Psoas muscle (tissue), 7 donors: ENCODE measurements at regions not wholly inside any gene's neighbourhood (a gene's known extent, or its start where the extent isn't known, plus 50 kb on each side); places are given as distances from the start of the nearest gene placed in this dataset.

Experiments
- ATAC-seq, 4 donors: fragments of 200-7000 bp; cut with Tn5 transposase; one replicate each; pipeline ENCODE4 v1.9.1; 2020; ENCODE audit warnings: moderate library complexity in 3 of 4, mild to moderate bottlenecking in 2 of 4
- DNase-seq, 2 donors: peaks; one replicate each; pipeline ENCODE4 v3.0.0-alpha.2; 2020
- H3K27ac ChIP-seq: fragments of 200-600 bp; one replicate; pipeline ENCODE4 v1.8.0; 2022
- H3K27me3 ChIP-seq, 3 donors: fragments of 200-600 bp in 1 of 3; one replicate each; pipeline versions ENCODE4 v1.6.1 to v1.8.0; 2013 to 2022; ENCODE audit warnings: low read length in 2 of 3, mild to moderate bottlenecking in 2 of 3, moderate library complexity in 1 of 3; ENCODE audit not compliant: insufficient read depth in 3 of 3
- H3K36me3 ChIP-seq, 2 donors: fragments of 200-600 bp in 1 of 2; one replicate each; pipeline versions ENCODE4 v1.6.1 to v1.8.0; 2013 to 2022; ENCODE audit warnings: low read depth in 1 of 2, mild to moderate bottlenecking in 1 of 2, moderate library complexity in 1 of 2; ENCODE audit not compliant: insufficient read depth in 1 of 2
- H3K4me1 ChIP-seq: fragments of 200-600 bp; one replicate; pipeline ENCODE4 v1.8.0; 2022
- H3K4me3 ChIP-seq: fragments of 200-600 bp; one replicate; pipeline ENCODE4 v1.8.0; 2022; ENCODE audit warnings: mild to moderate bottlenecking
- H3K9me3 ChIP-seq: fragments of 200-600 bp; one replicate; pipeline ENCODE4 v1.8.0; 2022
- WGBS, 3 donors: extraction: QIAGEN DNeasy Blood & Tissue Kit; methylation state at CpG; one replicate each; pipeline versions ENCODE4 v1.1.6 to v1.1.7; 2013; 5-methylcytosine and 5-hydroxymethylcytosine counted together
- intact Hi-C, 2 donors: fragments of 100-400 bp; cut with DNase I; formaldehyde crosslinking; loops; one replicate each; pipeline versions ENCODE4 v1.11.0 to v1.14.2; 2022
- TF ChIP-seq, protein P1 (sequence below): fragments of 200-600 bp; IDR thresholded peaks from one replicate; pipeline ENCODE4 v1.8.0; 2022; ENCODE audit warnings: antibody characterized with exemption
- donor health status: healthy with polysubstance abuse.
- donor health status: DM: no; HTN: no; CAD: no; lungs with moderate emphysema.
- donor health status: Bipolar disorder and iron deficiency.
- donor health status: healthy.
- donor health status: DM: yes; HTN: yes; CAD: no.
- donor health status: DM: no; HTN: no; CAD: no.
- donor health status: DM: yes; HTN: yes; CAD: no.

GRCh38 chr12:32989705-32990104 lies 93.1 kb upstream of the PKP2 start:
- intact Hi-C loops, result no loop called here
- no peak for ATAC-seq
- Histone ChIP-seq H3K27ac (no peak overlapping the region), H3K27me3 (no peaks in the 10 kb centered on the region), H3K9me3 (no peaks in the 10 kb centered on the region), H3K4me1 (no peaks in the 10 kb centered on the region), H3K4me3 (no peak overlapping the region), H3K36me3 (no peaks in the 10 kb centered on the region)
- TF ChIP-seq, protein P1, sequence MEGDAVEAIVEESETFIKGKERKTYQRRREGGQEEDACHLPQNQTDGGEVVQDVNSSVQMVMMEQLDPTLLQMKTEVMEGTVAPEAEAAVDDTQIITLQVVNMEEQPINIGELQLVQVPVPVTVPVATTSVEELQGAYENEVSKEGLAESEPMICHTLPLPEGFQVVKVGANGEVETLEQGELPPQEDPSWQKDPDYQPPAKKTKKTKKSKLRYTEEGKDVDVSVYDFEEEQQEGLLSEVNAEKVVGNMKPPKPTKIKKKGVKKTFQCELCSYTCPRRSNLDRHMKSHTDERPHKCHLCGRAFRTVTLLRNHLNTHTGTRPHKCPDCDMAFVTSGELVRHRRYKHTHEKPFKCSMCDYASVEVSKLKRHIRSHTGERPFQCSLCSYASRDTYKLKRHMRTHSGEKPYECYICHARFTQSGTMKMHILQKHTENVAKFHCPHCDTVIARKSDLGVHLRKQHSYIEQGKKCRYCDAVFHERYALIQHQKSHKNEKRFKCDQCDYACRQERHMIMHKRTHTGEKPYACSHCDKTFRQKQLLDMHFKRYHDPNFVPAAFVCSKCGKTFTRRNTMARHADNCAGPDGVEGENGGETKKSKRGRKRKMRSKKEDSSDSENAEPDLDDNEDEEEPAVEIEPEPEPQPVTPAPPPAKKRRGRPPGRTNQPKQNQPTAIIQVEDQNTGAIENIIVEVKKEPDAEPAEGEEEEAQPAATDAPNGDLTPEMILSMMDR, result no peak
- no peak for DNase-seq

GRCh38 chr12:32988982-32989381 lies 92.4 kb upstream of the PKP2 start:
- 52 to 55% (median 55%) methylated on average over 4 of the region's 4 CpGs for WGBS, 3 donors
- ATAC-seq, result no peak

GRCh38 chr12:32987512-32987911 lies 90.9 kb upstream of the PKP2 start:
- Histone ChIP-seq H3K9me3 (no peaks in the 10 kb centered on the region), H3K4me3 (no peak overlapping the region), H3K27me3 (no peaks in the 10 kb centered on the region), H3K36me3 (no peaks in the 10 kb centered on the region), H3K27ac (no peak overlapping the region), H3K4me1 (no peaks in the 10 kb centered on the region)
- 68 to 79% (median 75%) methylated on average over 1 of the region's 1 CpG for WGBS, 3 donors
- ATAC-seq, result no peak
- intact Hi-C loops, result no loop called here
- TF ChIP-seq, protein P1, result no peak
- no peak for DNase-seq

More at GRCh38 chr12:32988982-32989381, 92.4 kb upstream of the PKP2 start:
- H3K36me3 ChIP-seq, result no peaks in the 10 kb centered on the region
- no peak overlapping the region for H3K27ac ChIP-seq
- H3K4me1 ChIP-seq, result no peaks in the 10 kb centered on the region
- intact Hi-C loops, result no loop called here
- no peaks in the 10 kb centered on the region for H3K9me3 ChIP-seq
- no peaks in the 10 kb centered on the region for H3K27me3 ChIP-seq
- DNase-seq, result no peak
- TF ChIP-seq, protein P1, result no peak
- no peak overlapping the region for H3K4me3 ChIP-seq

DNA sequence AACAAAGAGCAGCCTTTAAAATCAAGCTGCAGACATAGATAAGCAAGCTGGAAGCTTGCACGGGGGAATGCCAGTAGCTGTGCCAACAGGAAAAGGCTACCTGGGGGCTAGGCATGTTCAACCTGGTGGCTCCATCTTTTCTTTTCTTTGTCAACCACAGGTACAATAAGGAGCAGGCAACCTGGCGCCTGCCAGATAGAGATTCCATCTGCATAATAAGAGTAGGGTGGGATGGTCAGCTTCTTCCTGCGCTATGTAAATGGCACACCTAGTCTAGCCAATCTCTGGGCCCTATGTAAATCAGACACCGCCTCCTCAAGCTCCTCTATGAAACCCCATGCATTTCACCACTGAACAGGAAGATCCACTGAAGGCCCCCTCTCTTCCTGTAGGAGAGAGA lies 87.4 kb upstream of the PKP2 start:
- DNase-seq (no peak), ATAC-seq (no peak)
- WGBS, 3 donors, result 71 to 81% (median 78%) methylated on average over 4 of the region's 4 CpGs
- TF ChIP-seq, protein P1, result no peak
- intact Hi-C loops, result no loop called here
- Histone ChIP-seq H3K27me3 (no peaks in the 10 kb centered on the region), H3K36me3 (no peaks in the 10 kb centered on the region), H3K27ac (no peak overlapping the region), H3K4me3 (no peak overlapping the region), H3K4me1 (no peaks in the 10 kb centered on the region), H3K9me3 (no peaks in the 10 kb centered on the region)

GRCh38 chr12:32983332-32983731 lies 86.8 kb upstream of the PKP2 start:
- ATAC-seq (no peak), DNase-seq (no peak)
- TF ChIP-seq, protein P1, result no peak
- intact Hi-C loops, result no loop called here
- Histone ChIP-seq H3K4me3 (no peak overlapping the region), H3K36me3 (no peaks in the 10 kb centered on the region), H3K4me1 (no peaks in the 10 kb centered on the region), H3K9me3 (no peaks in the 10 kb centered on the region), H3K27me3 (no peaks in the 10 kb centered on the region), H3K27ac (no peak overlapping the region)
- WGBS, 3 donors, result 53 to 61% (median 58%) methylated on average over 10 of the region's 10 CpGs
